ENCODE measurements at regions not wholly inside any gene's neighbourhood (a gene's known extent, or its start where the extent isn't known, plus 50 kb on each side); places are given as distances from the start of the nearest gene placed in this dataset.

- no peaks in the 10 kb centered on the region for H3K9me3 ChIP-seq (ENCODE audit: control insufficient read depth, insufficient read depth, low read length)
- H3K27me3 Mint-ChIP-seq (ENCODE audit: low read depth in 2 of 2) = peaks cover 0 to 3% of the 10 kb centered on the region in 2 donors
- no peak overlapping the region for H3K27ac Mint-ChIP-seq
Measured at GRCh38 chr12:68102731-68103130, 56.8 kb downstream of the IFNG start.

GRCh38 chr12:68102163-68102562, 57.4 kb downstream of the IFNG start:
- WGBS (ENCODE audit: insufficient coverage) = 80% methylated on average over 1 of the region's 2 CpGs
- H3K27ac Mint-ChIP-seq = no peak overlapping the region
- no peaks in the 10 kb centered on the region for H3K4me1 ChIP-seq (ENCODE audit: control insufficient read depth, insufficient read depth, low read length)
- no peak for TF ChIP-seq CTCF (IDR thresholded peaks at IDR 0.05)
- ATAC-seq (no peak), DNase-seq (no peak)
- intact Hi-C loops (cut with micrococcal nuclease) = no loop called here
- H3K36me3 ChIP-seq (ENCODE audit: control insufficient read depth, insufficient read depth, low read length) = no peaks in the 10 kb centered on the region
- no peak overlapping the region for H3K4me3 ChIP-seq (ENCODE audit: low read length)
- H3K27me3 ChIP-seq (ENCODE audit: control insufficient read depth, insufficient read depth, low read length) = no peaks in the 10 kb centered on the region
- peaks cover 0 to 3% of the 10 kb centered on the region in 2 donors for H3K27me3 Mint-ChIP-seq (ENCODE audit: low read depth in 2 of 2)
- H3K36me3 Mint-ChIP-seq = no peaks in the 10 kb centered on the region
- no peaks in the 10 kb centered on the region for H3K9me3 ChIP-seq (ENCODE audit: control insufficient read depth, insufficient read depth, low read length)
- H3K9me3 Mint-ChIP-seq = no peaks in the 10 kb centered on the region
- H3K4me3 Mint-ChIP-seq = no peak overlapping the region
- H3K27ac ChIP-seq (ENCODE audit: low read length) = no peak overlapping the region
- H3K4me1 Mint-ChIP-seq = no peaks in the 10 kb centered on the region

More at GRCh38 chr12:68102731-68103130, 56.8 kb downstream of the IFNG start:
- Histone ChIP-seq H3K36me3 (ENCODE audit: control insufficient read depth, insufficient read depth, low read length) (no peaks in the 10 kb centered on the region), H3K4me1 (ENCODE audit: control insufficient read depth, insufficient read depth, low read length) (no peaks in the 10 kb centered on the region), H3K27ac (ENCODE audit: low read length) (no peak overlapping the region), H3K27me3 (ENCODE audit: control insufficient read depth, insufficient read depth, low read length) (no peaks in the 10 kb centered on the region), H3K4me3 (ENCODE audit: low read length) (no peak overlapping the region)
- no peak for ATAC-seq
- Mint-ChIP-seq H3K36me3 (no peaks in the 10 kb centered on the region), H3K4me1 (no peaks in the 10 kb centered on the region), H3K4me3 (no peak overlapping the region), H3K9me3 (no peaks in the 10 kb centered on the region)
- WGBS (ENCODE audit: insufficient coverage) = 49% methylated on average over 2 of the region's 2 CpGs
- TF ChIP-seq CTCF (IDR thresholded peaks at IDR 0.05) = no peak
- no peak for DNase-seq
- intact Hi-C loops (cut with micrococcal nuclease) = no loop called here

DNA sequence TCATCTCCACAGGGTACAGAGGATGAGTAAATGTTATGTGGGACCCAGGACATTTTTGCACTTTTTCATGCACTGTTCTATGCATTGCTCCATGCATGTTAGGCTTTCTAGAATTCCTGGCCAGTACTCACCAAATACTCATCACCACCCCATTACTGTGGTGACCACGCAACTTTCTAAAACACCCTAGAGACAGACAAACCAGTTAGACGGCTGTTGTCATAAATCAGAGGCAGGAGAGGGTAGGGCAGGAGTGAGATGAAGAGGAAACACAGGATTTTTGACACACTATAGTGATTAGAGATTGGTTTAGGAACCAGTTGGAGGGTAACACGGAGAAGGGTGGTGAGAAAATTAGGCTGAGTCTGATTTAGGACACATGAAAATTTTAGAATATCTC, 59.3 kb downstream of the IFNG start:
- DNase-seq = no peak
- Histone ChIP-seq H3K27me3 (ENCODE audit: control insufficient read depth, insufficient read depth, low read length) (no peaks in the 10 kb centered on the region), H3K4me1 (ENCODE audit: control insufficient read depth, insufficient read depth, low read length) (no peaks in the 10 kb centered on the region), H3K27ac (ENCODE audit: low read length) (no peak overlapping the region), H3K36me3 (ENCODE audit: control insufficient read depth, insufficient read depth, low read length) (no peaks in the 10 kb centered on the region), H3K9me3 (ENCODE audit: control insufficient read depth, insufficient read depth, low read length) (no peaks in the 10 kb centered on the region), H3K4me3 (ENCODE audit: low read length) (no peak overlapping the region)
- H3K4me3 Mint-ChIP-seq = no peak overlapping the region
- intact Hi-C loops (cut with micrococcal nuclease) = no loop called here
- no peak overlapping the region for H3K27ac Mint-ChIP-seq
- no peaks in the 10 kb centered on the region for H3K9me3 Mint-ChIP-seq
- WGBS (ENCODE audit: insufficient coverage) = 82% methylated on average over 2 of the region's 3 CpGs
- no peak for ATAC-seq
- H3K4me1 Mint-ChIP-seq = peaks cover under 1 to 2% of the 10 kb centered on the region in 2 donors
- peaks cover 0 to 3% of the 10 kb centered on the region in 2 donors for H3K27me3 Mint-ChIP-seq (ENCODE audit: low read depth in 2 of 2)
- no peak for TF ChIP-seq CTCF (IDR thresholded peaks at IDR 0.05)
- H3K36me3 Mint-ChIP-seq = no peaks in the 10 kb centered on the region

GRCh38 chr12:68098939-68099338, 60.6 kb downstream of the IFNG start:
- H3K4me3 Mint-ChIP-seq = no peak overlapping the region
- H3K9me3 ChIP-seq (ENCODE audit: control insufficient read depth, insufficient read depth, low read length) = no peaks in the 10 kb centered on the region
- H3K36me3 Mint-ChIP-seq = no peaks in the 10 kb centered on the region
- H3K27me3 Mint-ChIP-seq (ENCODE audit: low read depth in 2 of 2) = peaks cover 0 to 3% of the 10 kb centered on the region in 2 donors
- no peaks in the 10 kb centered on the region for H3K9me3 Mint-ChIP-seq
- no peak overlapping the region for H3K27ac Mint-ChIP-seq
- no peak overlapping the region for H3K4me3 ChIP-seq (ENCODE audit: low read length)
- no peaks in the 10 kb centered on the region for H3K27me3 ChIP-seq (ENCODE audit: control insufficient read depth, insufficient read depth, low read length)
- no peak for TF ChIP-seq CTCF (IDR thresholded peaks at IDR 0.05)
- no peak overlapping the region for H3K27ac ChIP-seq (ENCODE audit: low read length)
- ATAC-seq (no peak), DNase-seq (no peak)
- H3K4me1 ChIP-seq (ENCODE audit: control insufficient read depth, insufficient read depth, low read length) = peaks cover 3% of the 10 kb centered on the region
- intact Hi-C loops (cut with micrococcal nuclease) = no loop called here
- WGBS (ENCODE audit: insufficient coverage) = 89% methylated on average over 1 of the region's 1 CpG
- H3K4me1 Mint-ChIP-seq = peaks cover 14 to 15% of the 10 kb centered on the region in 2 donors
- no peaks in the 10 kb centered on the region for H3K36me3 ChIP-seq (ENCODE audit: control insufficient read depth, insufficient read depth, low read length)
